H9 (cell line): ENCODE measurements at regions not wholly inside any gene's neighbourhood (a gene's known extent, or its start where the extent isn't known, plus 50 kb on each side); places are given as distances from the start of the nearest gene placed in this dataset.

Experiments
- DNase-seq: peaks from one replicate; pipeline ENCODE4 v3.0.0-alpha.2; 2017
- H2AFZ ChIP-seq: one replicate; pipeline ENCODE4 v1.6.1; 2013; ENCODE audit warnings: mild to moderate bottlenecking, low read length, control low read depth, moderate library complexity
- H2AK5ac ChIP-seq: 2 replicates; pipeline ENCODE4 v1.6.1; 2013; ENCODE audit warnings: low read length, control low read depth, mixed read lengths; ENCODE audit not compliant: insufficient read length
- H2BK120ac ChIP-seq: one replicate; pipeline ENCODE4 v1.6.1; 2013; ENCODE audit warnings: low read depth, mild to moderate bottlenecking, low read length, control low read depth, inconsistent platforms; ENCODE audit not compliant: poor library complexity, severe bottlenecking
- H2BK12ac ChIP-seq: 2 replicates; pipeline ENCODE4 v1.6.1; 2013; ENCODE audit warnings: low read length, control low read depth, mixed read lengths, low read depth; ENCODE audit not compliant: insufficient read length
- H2BK15ac ChIP-seq: 2 replicates; pipeline ENCODE4 v1.6.1; 2013; ENCODE audit warnings: low read depth, low read length, control low read depth
- H2BK20ac ChIP-seq: one replicate; pipeline ENCODE4 v1.6.1; 2013; ENCODE audit warnings: low read depth, mild to moderate bottlenecking, low read length, control low read depth, inconsistent platforms; ENCODE audit not compliant: poor library complexity, severe bottlenecking
- H2BK5ac ChIP-seq: 2 replicates; pipeline ENCODE4 v1.6.1; 2013; ENCODE audit warnings: low read length, control low read depth, mixed read lengths; ENCODE audit not compliant: insufficient read length
- H3K14ac ChIP-seq: 2 replicates; pipeline ENCODE4 v1.6.1; 2013; ENCODE audit warnings: low read length, control low read depth; ENCODE audit not compliant: insufficient read depth
- H3K18ac ChIP-seq: 2 replicates; pipeline ENCODE4 v1.6.1; 2013; ENCODE audit warnings: low read depth, mild to moderate bottlenecking, mixed read lengths, low read length, control low read depth; ENCODE audit not compliant: insufficient read length
- H3K23ac ChIP-seq: 2 replicates; pipeline ENCODE4 v1.6.1; 2013; ENCODE audit warnings: low read length, control low read depth, mixed read lengths, low read depth; ENCODE audit not compliant: insufficient read length
- H3K23me2 ChIP-seq: 2 replicates; pipeline ENCODE4 v1.6.1; 2013; ENCODE audit warnings: low read depth, mild to moderate bottlenecking, mixed read lengths, low read length, control low read depth; ENCODE audit not compliant: insufficient read length, poor library complexity, severe bottlenecking
- H3K27ac ChIP-seq: 2 replicates; pipeline ENCODE4 v1.5.1; 2013; ENCODE audit warnings: low read length, control low read depth, mixed read lengths, low read depth; ENCODE audit not compliant: insufficient read length
- H3K27me3 ChIP-seq: 2 replicates; pipeline ENCODE4 v1.6.1; 2013; ENCODE audit warnings: low read length, control low read depth, inconsistent platforms; ENCODE audit not compliant: insufficient read depth
- H3K4ac ChIP-seq: 2 replicates; pipeline ENCODE4 v1.6.1; 2013; ENCODE audit warnings: low read depth, mild to moderate bottlenecking, control low read depth, inconsistent platforms, low read length, moderate library complexity
- H3K4me1 ChIP-seq: 2 replicates; pipeline ENCODE4 v1.6.1; 2013; ENCODE audit warnings: low read length, control low read depth, inconsistent platforms; ENCODE audit not compliant: insufficient read depth
- H3K4me2 ChIP-seq: 2 replicates; pipeline ENCODE4 v1.6.1; 2013; ENCODE audit warnings: low read length, control low read depth, mixed read lengths; ENCODE audit not compliant: insufficient read length, insufficient read depth
- H3K56ac ChIP-seq: 2 replicates; pipeline ENCODE4 v1.6.1; 2013; ENCODE audit warnings: low read depth, mild to moderate bottlenecking, mixed read lengths, low read length, control low read depth; ENCODE audit not compliant: insufficient read length
- H3K79me1 ChIP-seq: 2 replicates; pipeline ENCODE4 v1.6.1; 2013; ENCODE audit warnings: low read depth, mild to moderate bottlenecking, moderate library complexity, low read length, control low read depth, inconsistent platforms; ENCODE audit not compliant: insufficient read depth, poor library complexity, severe bottlenecking
- H3K79me2 ChIP-seq: 2 replicates; pipeline ENCODE4 v1.6.1; 2013; ENCODE audit warnings: low read length, control low read depth, inconsistent platforms; ENCODE audit not compliant: insufficient read depth
- H3K9ac ChIP-seq: 2 replicates; pipeline ENCODE4 v1.6.1; 2013; ENCODE audit warnings: low read length, control low read depth, mixed read lengths; ENCODE audit not compliant: insufficient read length; ENCODE audit errors: extremely low read depth
- H3K9me3 ChIP-seq: one replicate; pipeline ENCODE4 v1.6.1; 2013; ENCODE audit warnings: low read depth, low read length, inconsistent platforms; ENCODE audit not compliant: control insufficient read depth
- H3T11ph ChIP-seq: one replicate; pipeline ENCODE4 v1.6.1; 2013; ENCODE audit warnings: mild to moderate bottlenecking, low read length, control low read depth, inconsistent platforms
- H4K20me1 ChIP-seq: one replicate; pipeline ENCODE4 v1.6.1; 2013; ENCODE audit not compliant: control insufficient read depth, insufficient read length, insufficient read depth
- H4K5ac ChIP-seq: 2 replicates; pipeline ENCODE4 v1.6.1; 2013; ENCODE audit warnings: low read depth, mild to moderate bottlenecking, mixed read lengths, low read length, control low read depth; ENCODE audit not compliant: insufficient read length
- H4K8ac ChIP-seq: replicated peaks from 2 replicates; pipeline ENCODE4 v1.6.1; 2013; ENCODE audit warnings: low read length, control low read depth, mixed read lengths, low read depth; ENCODE audit not compliant: insufficient read length
- H4K91ac ChIP-seq: 2 replicates; pipeline ENCODE4 v1.6.1; 2013; ENCODE audit warnings: low read depth, mild to moderate bottlenecking, moderate library complexity, mixed read lengths, low read length, control low read depth; ENCODE audit not compliant: insufficient read length
- H3K27ac Mint-ChIP-seq, 3 experiments: 2 replicates in 2 of 3; 3 replicates in 1 of 3; pipeline ENCODE4 v1.8.0; 2020 to 2021; ENCODE audit warnings: mixed read lengths in 3 of 3, mild to moderate bottlenecking in 1 of 3, moderate library complexity in 1 of 3
- H3K27me3 Mint-ChIP-seq: 2 replicates; pipeline ENCODE4 v1.8.0; 2021; ENCODE audit warnings: low read depth, mild to moderate bottlenecking, moderate library complexity, mixed read lengths
- H3K36me3 Mint-ChIP-seq, 3 experiments: 2 replicates in 2 of 3; 3 replicates in 1 of 3; pipeline ENCODE4 v1.8.0; 2020 to 2021; ENCODE audit warnings: low read depth in 3 of 3, mixed read lengths in 3 of 3; ENCODE audit not compliant: insufficient read depth in 1 of 3
- H3K4me1 Mint-ChIP-seq, 2 experiments: 2 replicates each; pipeline ENCODE4 v1.8.0; 2020; ENCODE audit warnings: mixed read lengths in 2 of 2
- H3K4me3 Mint-ChIP-seq, 2 experiments: 2 replicates in 1 of 2; 3 replicates in 1 of 2; pipeline ENCODE4 v1.8.0; 2020 to 2021; ENCODE audit warnings: mild to moderate bottlenecking in 2 of 2, mixed read lengths in 2 of 2, moderate library complexity in 1 of 2
- H3K9me3 Mint-ChIP-seq, 2 experiments: 2 replicates in 1 of 2; 3 replicates in 1 of 2; pipeline ENCODE4 v1.8.0; 2020; ENCODE audit warnings: mild to moderate bottlenecking in 2 of 2, mixed read lengths in 2 of 2, moderate library complexity in 1 of 2
- CTCF ChIP-seq: fragments of 200-600 bp; sonication (generic); conservative IDR thresholded peaks from 3 replicates; pipeline ENCODE4 v1.8.0; 2021; ENCODE audit warnings: antibody characterized with exemption, mild to moderate bottlenecking
- WGBS: extraction: QIAGEN DNeasy Blood & Tissue Kit; methylation state at CpG from one replicate; pipeline ENCODE4 v1.1.7; 2013; ENCODE audit warnings: missing lambda C conversion rate, low lambda C conversion rate, mixed read lengths; ENCODE audit not compliant: insufficient read length; ENCODE audit errors: extremely low coverage; 5-methylcytosine and 5-hydroxymethylcytosine counted together

DNA sequence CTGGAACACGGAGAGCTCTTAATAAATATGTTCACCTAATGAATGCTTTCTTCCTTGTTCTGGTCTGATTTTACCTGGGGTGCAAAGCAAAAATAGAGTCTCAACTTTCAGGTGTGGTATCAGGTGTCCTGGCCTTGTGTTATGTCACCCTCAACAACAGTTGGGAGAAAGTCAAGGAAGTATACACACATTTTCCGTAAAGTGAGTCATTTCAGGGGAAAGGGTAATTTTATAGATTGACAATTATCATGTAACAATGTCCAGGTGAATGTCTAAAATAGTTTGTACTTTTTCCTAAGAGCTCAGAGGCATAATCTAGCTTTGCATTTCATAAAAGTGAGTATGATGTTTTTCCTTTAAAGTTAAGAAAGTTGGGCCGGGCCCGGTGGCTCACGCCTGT lies 287.4 kb downstream of the SKIDA1 start:
- no peak overlapping the region for H2BK20ac ChIP-seq
- no peak for TF ChIP-seq CTCF
- no peak for DNase-seq
- H3K4me3 Mint-ChIP-seq: no peak overlapping the region
- peaks cover 2 to 3% of the 10 kb centered on the region in 2 experiments; a peak in 2 of 4 replicates for H3K4me1 Mint-ChIP-seq
- no peak overlapping the region for H4K91ac ChIP-seq
- H3K4ac ChIP-seq: no peak overlapping the region
- no peak overlapping the region for H3K23ac ChIP-seq
- H2AK5ac ChIP-seq: no peak overlapping the region
- no peak overlapping the region for H4K5ac ChIP-seq
- no peaks in the 10 kb centered on the region for H4K20me1 ChIP-seq
- H3K4me2 ChIP-seq: no peak overlapping the region
- H3K9me3 Mint-ChIP-seq: peaks cover 3 to 6% of the 10 kb centered on the region in 2 experiments; a peak in 3 of 5 replicates
- no peak overlapping the region for H3K14ac ChIP-seq
- H2BK12ac ChIP-seq: no peak overlapping the region
- no peak overlapping the region for H2BK15ac ChIP-seq
- H3K27me3 ChIP-seq: no peaks in the 10 kb centered on the region
- no CpG with 5 or more reads among the region's 5 CpGs for WGBS
- no peak overlapping the region for H3K18ac ChIP-seq
- H3K56ac ChIP-seq: no peak overlapping the region
- H3K4me1 ChIP-seq: no peaks in the 10 kb centered on the region; the same call in 1 of the 2 replicates
- H3K36me3 Mint-ChIP-seq: peaks cover 2 to 18% (median 13%) of the 10 kb centered on the region in 3 experiments; a peak in 5 of 7 replicates
- H3K79me1 ChIP-seq: no peaks in the 10 kb centered on the region
- H3K79me2 ChIP-seq: no peaks in the 10 kb centered on the region
- H3K27ac ChIP-seq: no peak overlapping the region
- no peak overlapping the region for H4K8ac ChIP-seq
- H3K9ac ChIP-seq: no peak overlapping the region
- H3T11ph ChIP-seq: no peak overlapping the region
- H3K27ac Mint-ChIP-seq: no peak overlapping the region
- no peaks in the 10 kb centered on the region for H3K27me3 Mint-ChIP-seq
- no peak overlapping the region for H2BK120ac ChIP-seq
- no peak overlapping the region for H2AFZ ChIP-seq
- no peaks in the 10 kb centered on the region for H3K23me2 ChIP-seq
- no peaks in the 10 kb centered on the region for H3K9me3 ChIP-seq
- no peak overlapping the region for H2BK5ac ChIP-seq
